GM23338 (cell line): ENCODE measurements at regions not wholly inside any gene's neighbourhood (a gene's known extent, or its start where the extent isn't known, plus 50 kb on each side); places are given as distances from the start of the nearest gene placed in this dataset.

ENCODE experiments used
- ATAC-seq: fragments of 200-7000 bp; cut with Tn5 transposase; 3 replicates; pipeline ENCODE4 v1.9.1; 2020
- DNase-seq: peaks from one replicate; pipeline ENCODE4 v3.0.0-alpha.2; 2015; ENCODE audit warnings: low spot score
- H2AFZ ChIP-seq: fragments of 200-600 bp; sonication (generic); 2 replicates; pipeline ENCODE4 v1.8.0; 2016; ENCODE audit warnings: antibody characterized with exemption, mild to moderate bottlenecking, moderate library complexity
- H3F3A ChIP-seq: fragments of 200-600 bp; sonication (generic); replicated peaks from 2 replicates; pipeline ENCODE4 v1.8.0; 2017; ENCODE audit warnings: antibody characterized with exemption, mixed run types, low read depth
- H3K27ac ChIP-seq: fragments of 200-600 bp; sonication (generic); 2 replicates; pipeline ENCODE4 v1.6.1; 2016; ENCODE audit warnings: low read depth
- H3K27me3 ChIP-seq: fragments of 200-600 bp; sonication (generic); 2 replicates; pipeline ENCODE4 v1.8.0; 2016; ENCODE audit warnings: mild to moderate bottlenecking, mixed run types, moderate library complexity; ENCODE audit not compliant: insufficient read depth
- H3K36me3 ChIP-seq: fragments of 200-600 bp; sonication (generic); 2 replicates; pipeline ENCODE4 v1.8.0; 2016; ENCODE audit warnings: mild to moderate bottlenecking; ENCODE audit not compliant: insufficient read depth
- H3K4me1 ChIP-seq: fragments of 200-600 bp; sonication (generic); 2 replicates; pipeline ENCODE4 v1.8.0; 2016; ENCODE audit warnings: mild to moderate bottlenecking, moderate library complexity; ENCODE audit not compliant: insufficient read depth
- H3K4me2 ChIP-seq: fragments of 200-600 bp; sonication (generic); 2 replicates; pipeline ENCODE4 v1.7.1; 2017; ENCODE audit warnings: mixed run types
- H3K4me3 ChIP-seq: fragments of 200-600 bp; sonication (generic); 2 replicates; pipeline ENCODE4 v1.6.1; 2016; ENCODE audit warnings: mixed run types
- H3K79me2 ChIP-seq: fragments of 200-600 bp; sonication (generic); replicated peaks from 2 replicates; pipeline ENCODE4 v1.8.0; 2017; ENCODE audit warnings: mild to moderate bottlenecking; ENCODE audit not compliant: insufficient read depth
- H3K9me2 ChIP-seq: fragments of 200-600 bp; sonication (generic); 2 replicates; pipeline ENCODE4 v1.8.0; 2017; ENCODE audit not compliant: insufficient read depth
- H4K20me1 ChIP-seq: fragments of 200-600 bp; sonication (generic); replicated peaks from 2 replicates; pipeline ENCODE4 v1.8.0; 2017; ENCODE audit warnings: mild to moderate bottlenecking; ENCODE audit not compliant: insufficient read depth
- H3K27ac Mint-ChIP-seq: 2 replicates; pipeline ENCODE4 v1.8.0; 2020; ENCODE audit warnings: inconsistent platforms, mild to moderate bottlenecking, moderate library complexity, mixed read lengths
- H3K27me3 Mint-ChIP-seq: 3 replicates; pipeline ENCODE4 v1.8.0; 2022; ENCODE audit warnings: low read depth, mild to moderate bottlenecking, moderate library complexity, mixed read lengths, inconsistent platforms; ENCODE audit not compliant: insufficient read depth, poor library complexity
- H3K36me3 Mint-ChIP-seq: 3 replicates; pipeline ENCODE4 v1.8.0; 2021; ENCODE audit warnings: low read depth, mild to moderate bottlenecking, inconsistent platforms, moderate library complexity, mixed read lengths
- H3K4me1 Mint-ChIP-seq: 3 replicates; pipeline ENCODE4 v1.8.0; 2020; ENCODE audit warnings: mild to moderate bottlenecking, inconsistent platforms, mixed read lengths
- H3K4me3 Mint-ChIP-seq: 3 replicates; pipeline ENCODE4 v1.8.0; 2021; ENCODE audit warnings: moderate library complexity, mild to moderate bottlenecking, inconsistent platforms, mixed read lengths
- H3K9me3 Mint-ChIP-seq: 3 replicates; pipeline ENCODE4 v1.8.0; 2020; ENCODE audit warnings: moderate library complexity, mild to moderate bottlenecking, inconsistent platforms, mixed read lengths
- CREB1 ChIP-seq: fragments of 250-450 bp; sonication (Bioruptor Pico); IDR thresholded peaks from 2 replicates; pipeline ENCODE4 v1.5.0; 2020; ENCODE audit warnings: low read depth, mild to moderate bottlenecking, moderate library complexity
- CTCF ChIP-seq, 2 experiments: fragments of 200-600 bp in 1 of 2; sonication (generic) in 1 of 2; conservative IDR thresholded peaks; 2 replicates each; pipeline versions ENCODE4 v1.5.1 to v1.6.1; 2016 to 2017; ENCODE audit warnings: antibody characterized with exemption in 2 of 2, low read depth in 2 of 2, mild to moderate bottlenecking in 2 of 2, moderate library complexity in 1 of 2
- ETS1 ChIP-seq: IDR thresholded peaks from 2 replicates; pipeline ENCODE4 v1.6.1; 2016; ENCODE audit warnings: antibody characterized with exemption
- EZH2phosphoT487 ChIP-seq: fragments of 200-600 bp; sonication (generic); IDR thresholded peaks from one replicate; pipeline ENCODE4 v1.8.1; 2018; ENCODE audit warnings: antibody characterized with exemption; ENCODE audit not compliant: unreplicated experiment
- NANOG ChIP-seq: IDR thresholded peaks from 2 replicates; pipeline ENCODE4 v1.6.1; 2016; ENCODE audit warnings: antibody characterized with exemption, borderline replicate concordance
- POLR2AphosphoS5 ChIP-seq: IDR thresholded peaks from 2 replicates; pipeline ENCODE4 v1.6.1; 2016; ENCODE audit warnings: antibody characterized with exemption, low read depth
- REST ChIP-seq: IDR thresholded peaks from one replicate; pipeline ENCODE4 v1.6.1; 2018; ENCODE audit warnings: antibody characterized with exemption; ENCODE audit not compliant: unreplicated experiment
- STAT1 ChIP-seq: IDR thresholded peaks from one replicate; pipeline ENCODE4 v1.6.1; 2016; ENCODE audit warnings: antibody characterized with exemption; ENCODE audit not compliant: unreplicated experiment
- ZNF114 ChIP-seq: fragments of 250-450 bp; sonication (Bioruptor Pico); IDR thresholded peaks from 2 replicates; pipeline ENCODE4 v1.5.0; 2020; ENCODE audit warnings: mild to moderate bottlenecking, moderate library complexity
- ZNF462 ChIP-seq: fragments of 250-450 bp; sonication (Bioruptor Pico); IDR thresholded peaks from 2 replicates; pipeline ENCODE4 v1.5.0; 2020; ENCODE audit warnings: mild to moderate bottlenecking, moderate library complexity

DNA sequence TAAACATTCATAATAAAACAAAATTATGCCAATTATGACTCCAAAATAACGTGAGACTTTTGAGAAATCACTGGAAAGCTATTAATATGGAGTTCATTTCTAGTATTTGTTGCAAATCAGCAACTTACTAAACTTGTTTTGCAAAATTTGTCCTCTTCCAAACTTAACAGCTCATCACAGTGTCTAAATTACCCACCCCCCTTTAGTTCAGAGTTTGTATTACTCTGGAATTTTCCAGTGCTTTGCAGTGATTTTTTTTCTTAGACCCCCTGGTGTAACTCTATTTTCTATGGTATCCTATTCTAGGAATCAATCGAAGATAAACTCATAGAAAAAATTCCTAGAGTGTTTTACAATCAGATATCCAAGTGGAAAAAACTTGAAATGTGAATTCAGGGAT is 72.4 kb upstream of the CACHD1 start:
- peaks cover 9% of the 10 kb centered on the region for H3K4me1 Mint-ChIP-seq
- Histone ChIP-seq H3K4me3 (no peak overlapping the region), H4K20me1 (no peaks in the 10 kb centered on the region), H3F3A (no peaks in the 10 kb centered on the region), H3K79me2 (no peaks in the 10 kb centered on the region), H3K36me3 (no peaks in the 10 kb centered on the region), H3K4me2 (no peak overlapping the region), H3K4me1 (peaks cover 9% of the 10 kb centered on the region), H3K9me2 (peaks cover 3% of the 10 kb centered on the region), H3K27me3 (no peaks in the 10 kb centered on the region), H2AFZ (no peak overlapping the region), H3K27ac (no peak overlapping the region)
- TF ChIP-seq STAT1 (no peak), ZNF462 (no peak), ETS1 (no peak), EZH2phosphoT487 (no peak), NANOG (no peak), REST (no peak), CTCF (conservative IDR thresholded peaks at IDR 0.05; ENCODE audit: low read depth in 2 of 2) (no peak), ZNF114 (CRISPR knock-in tag) (no peak), CREB1 (no peak), POLR2AphosphoS5 (no peak)
- H3K9me3 Mint-ChIP-seq = no peaks in the 10 kb centered on the region
- DNase-seq (no peak), ATAC-seq (no peak)
- H3K36me3 Mint-ChIP-seq = no peaks in the 10 kb centered on the region
- no peak overlapping the region for H3K4me3 Mint-ChIP-seq
- no peak overlapping the region for H3K27ac Mint-ChIP-seq
- no peaks in the 10 kb centered on the region for H3K27me3 Mint-ChIP-seq
